Activated T-helper 2 cell treated with anti-CD3 and anti-CD28 coated beads, Interferon-gamma antibody, Interleukin-2, Interleukin-4, amounts not matched to agents 10 μg/mL and 5 μg/mL and 100 μg/mL, durations not matched to agents 14 hours and 24 hours and 36 hours (primary cell): ENCODE measurements at regions not wholly inside any gene's neighbourhood (a gene's known extent, or its start where the extent isn't known, plus 50 kb on each side); places are given as distances from the start of the nearest gene placed in this dataset.
"Not testable (repeated sequence)": the region's sequence is repeated elsewhere in the genome, so short reads cannot be mapped to it uniquely, and the experiment has no call there.

ENCODE experiments used
- DNase-seq: peaks from one replicate; pipeline ENCODE4 v3.0.0; 2021; ENCODE audit warnings: low spot score
- H3K27ac Mint-ChIP-seq: one replicate; pipeline ENCODE4 v1.8.0; 2021; ENCODE audit warnings: mixed read lengths
- H3K27me3 Mint-ChIP-seq: one replicate; pipeline ENCODE4 v1.8.0; 2021; ENCODE audit warnings: low read depth, mixed read lengths
- H3K36me3 Mint-ChIP-seq: one replicate; pipeline ENCODE4 v1.8.0; 2021; ENCODE audit warnings: low read depth, mixed read lengths
- H3K4me1 Mint-ChIP-seq: one replicate; pipeline ENCODE4 v1.8.0; 2021; ENCODE audit warnings: low read depth, mixed read lengths
- H3K4me3 Mint-ChIP-seq: one replicate; pipeline ENCODE4 v1.8.0; 2021; ENCODE audit warnings: low read depth, mild to moderate bottlenecking, moderate library complexity, mixed read lengths
- H3K9me3 Mint-ChIP-seq: one replicate; pipeline ENCODE4 v1.8.0; 2021; ENCODE audit warnings: mixed read lengths
- intact Hi-C: fragments of 100-400 bp; cut with micrococcal nuclease; formaldehyde crosslinking; loops from one replicate; pipeline ENCODE4 v1.15.1; 2023

DNA sequence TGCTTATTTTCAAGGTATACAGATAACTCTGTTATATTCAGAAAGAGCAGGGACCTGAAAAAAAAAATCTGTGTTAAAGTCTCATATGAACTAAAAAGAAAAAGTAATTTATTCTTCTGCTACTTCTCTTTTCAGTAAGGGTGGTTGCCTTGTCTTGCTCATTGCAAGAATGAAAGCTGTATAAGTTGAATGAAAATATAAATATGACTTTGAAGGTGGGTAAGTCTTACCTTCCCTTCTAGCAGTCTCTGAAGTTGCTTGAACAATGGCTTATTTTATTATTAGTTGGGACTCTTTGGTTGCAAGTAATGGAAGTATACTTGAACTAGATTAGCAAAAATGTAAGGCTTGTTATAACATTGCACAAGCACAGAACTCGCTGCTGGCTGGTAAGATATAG lies 1554.9 kb downstream of the SI start:
- no peak for DNase-seq
- intact Hi-C loops, result no loop called here
- H3K9me3 Mint-ChIP-seq, result peaks cover 4% of the 10 kb centered on the region
- no peaks in the 10 kb centered on the region for H3K27me3 Mint-ChIP-seq
- H3K27ac Mint-ChIP-seq, result no peak overlapping the region
- H3K4me1 Mint-ChIP-seq, result no peaks in the 10 kb centered on the region
- H3K4me3 Mint-ChIP-seq, result no peak overlapping the region
- H3K36me3 Mint-ChIP-seq, result no peaks in the 10 kb centered on the region

DNA sequence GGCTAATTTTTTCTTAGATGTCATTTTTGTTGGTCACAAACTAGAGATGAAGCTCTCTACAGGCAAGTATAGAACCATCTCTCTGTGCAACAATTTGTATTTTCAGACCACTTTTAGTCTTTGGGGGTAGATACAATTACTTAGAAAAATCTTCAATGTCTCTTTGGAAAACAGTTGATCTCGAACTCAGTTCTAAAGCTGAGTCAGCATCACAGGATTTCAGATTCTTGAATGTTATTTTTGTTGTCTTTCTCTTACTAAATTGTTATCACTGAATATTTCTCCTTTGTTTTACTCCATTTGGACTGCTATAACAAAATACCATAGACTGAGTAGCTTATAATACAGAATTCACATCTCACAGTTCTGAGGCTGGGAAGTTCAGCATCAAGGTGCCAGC lies 1557.0 kb downstream of the SI start:
- Mint-ChIP-seq H3K9me3 (peaks cover 4% of the 10 kb centered on the region), H3K4me3 (no peak overlapping the region), H3K36me3 (no peaks in the 10 kb centered on the region), H3K4me1 (no peaks in the 10 kb centered on the region), H3K27ac (no peak overlapping the region), H3K27me3 (no peaks in the 10 kb centered on the region)
- intact Hi-C loops, result no loop called here
- DNase-seq, result no peak

DNA sequence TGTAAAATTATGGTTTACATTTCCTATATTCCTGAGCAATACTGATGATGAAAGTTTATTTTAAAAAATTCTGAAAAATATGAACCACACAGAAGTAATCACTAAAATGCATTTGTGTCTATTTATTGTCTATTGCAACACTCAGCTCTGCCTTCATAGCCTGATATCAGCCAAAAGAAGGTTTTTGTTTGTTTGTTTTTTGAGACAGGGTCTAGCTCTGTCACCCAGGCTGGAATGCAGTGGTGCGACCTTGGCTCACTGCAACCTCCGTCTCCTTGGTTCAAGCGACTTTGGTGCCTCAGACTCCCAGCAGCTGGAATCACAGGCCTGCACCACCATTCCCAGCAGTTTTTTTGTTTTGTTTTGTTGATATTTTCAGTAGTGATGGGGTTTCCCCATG lies 1560.2 kb downstream of the SI start:
- H3K4me3 Mint-ChIP-seq, result no peak overlapping the region
- intact Hi-C loops, result no loop called here
- no peak for DNase-seq
- no peaks in the 10 kb centered on the region for H3K36me3 Mint-ChIP-seq
- no peaks in the 10 kb centered on the region for H3K27me3 Mint-ChIP-seq
- H3K9me3 Mint-ChIP-seq, result peaks cover 4% of the 10 kb centered on the region
- no peaks in the 10 kb centered on the region for H3K4me1 Mint-ChIP-seq
- H3K27ac Mint-ChIP-seq, result no peak overlapping the region

DNA sequence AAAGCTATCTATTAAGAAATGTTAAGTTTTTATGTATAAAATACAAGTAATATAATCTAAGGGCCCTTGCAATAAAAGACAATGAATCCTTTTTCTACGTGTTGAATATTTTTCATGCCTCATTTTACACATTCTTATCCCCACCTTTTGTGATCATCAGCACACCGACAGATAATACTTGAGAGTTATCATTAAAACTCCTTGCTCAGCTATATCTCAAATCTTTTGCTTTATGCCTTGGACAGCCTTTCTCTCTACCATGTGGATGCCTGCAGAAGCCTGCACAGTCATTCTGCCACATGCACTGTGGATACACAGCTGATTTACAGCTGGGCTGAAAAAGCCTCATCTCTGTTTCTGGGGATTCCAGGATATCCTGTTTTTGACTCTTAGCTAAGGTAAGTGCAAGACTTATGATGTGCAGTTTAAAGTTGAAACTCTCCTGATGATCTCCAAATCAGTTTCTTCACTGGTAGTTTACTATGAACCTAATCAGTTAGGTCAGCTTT lies 1565.1 kb downstream of the SI start:
- no peak overlapping the region for H3K27ac Mint-ChIP-seq
- no peaks in the 10 kb centered on the region for H3K36me3 Mint-ChIP-seq
- peaks cover 4% of the 10 kb centered on the region for H3K9me3 Mint-ChIP-seq
- no peak overlapping the region for H3K4me3 Mint-ChIP-seq
- no peaks in the 10 kb centered on the region for H3K4me1 Mint-ChIP-seq
- intact Hi-C loops, result no loop called here
- no peaks in the 10 kb centered on the region for H3K27me3 Mint-ChIP-seq
- DNase-seq, result no peak

DNA sequence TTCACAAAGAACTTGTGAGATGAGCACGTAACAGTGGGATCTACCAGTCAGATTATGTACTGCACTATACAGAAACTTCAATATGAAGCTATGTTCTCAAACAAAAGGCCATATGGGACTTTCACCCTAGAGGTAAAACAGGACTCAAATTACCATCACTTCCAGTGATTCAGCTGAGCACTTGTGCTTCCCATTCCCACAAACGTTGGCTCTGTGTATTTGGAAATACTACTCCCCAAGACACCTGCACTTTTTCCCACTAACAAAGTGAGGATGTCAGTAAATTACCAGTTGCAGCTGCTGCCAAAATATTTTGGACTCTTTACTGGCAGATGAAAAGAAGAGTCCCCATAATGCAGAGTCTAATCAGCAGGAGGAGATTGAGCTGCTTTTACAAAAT lies 1570.1 kb downstream of the SI start:
- intact Hi-C loops, result no loop called here
- H3K36me3 Mint-ChIP-seq, result no peaks in the 10 kb centered on the region
- H3K4me3 Mint-ChIP-seq, result no peak overlapping the region
- peaks cover 8% of the 10 kb centered on the region for H3K9me3 Mint-ChIP-seq
- no peaks in the 10 kb centered on the region for H3K4me1 Mint-ChIP-seq
- no peaks in the 10 kb centered on the region for H3K27me3 Mint-ChIP-seq
- DNase-seq, result no peak
- H3K27ac Mint-ChIP-seq, result no peak overlapping the region

DNA sequence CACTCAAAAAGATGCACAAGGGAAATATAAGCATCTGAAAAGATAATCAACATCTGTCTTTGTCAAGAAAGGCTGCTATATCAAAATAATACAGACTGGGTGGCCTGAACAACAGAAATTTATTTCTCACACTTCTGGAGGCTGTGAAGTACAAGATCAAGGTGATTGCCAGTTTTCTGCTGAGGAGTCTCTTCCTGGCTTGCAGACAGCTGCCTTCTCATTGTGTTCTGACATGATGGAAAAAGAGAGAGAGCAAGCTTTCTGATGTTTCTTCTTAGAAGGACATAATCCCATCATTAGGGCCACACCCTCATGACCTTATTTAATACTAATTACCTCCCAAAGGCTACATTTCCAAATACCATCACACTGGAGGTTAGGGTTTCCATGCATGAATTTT lies 1573.3 kb downstream of the SI start:
- Mint-ChIP-seq H3K9me3 (peaks cover 11% of the 10 kb centered on the region), H3K4me1 (no peaks in the 10 kb centered on the region), H3K27ac (no peak overlapping the region), H3K36me3 (no peaks in the 10 kb centered on the region), H3K4me3 (no peak overlapping the region), H3K27me3 (no peaks in the 10 kb centered on the region)
- no peak for DNase-seq
- intact Hi-C loops, result no loop called here

DNA sequence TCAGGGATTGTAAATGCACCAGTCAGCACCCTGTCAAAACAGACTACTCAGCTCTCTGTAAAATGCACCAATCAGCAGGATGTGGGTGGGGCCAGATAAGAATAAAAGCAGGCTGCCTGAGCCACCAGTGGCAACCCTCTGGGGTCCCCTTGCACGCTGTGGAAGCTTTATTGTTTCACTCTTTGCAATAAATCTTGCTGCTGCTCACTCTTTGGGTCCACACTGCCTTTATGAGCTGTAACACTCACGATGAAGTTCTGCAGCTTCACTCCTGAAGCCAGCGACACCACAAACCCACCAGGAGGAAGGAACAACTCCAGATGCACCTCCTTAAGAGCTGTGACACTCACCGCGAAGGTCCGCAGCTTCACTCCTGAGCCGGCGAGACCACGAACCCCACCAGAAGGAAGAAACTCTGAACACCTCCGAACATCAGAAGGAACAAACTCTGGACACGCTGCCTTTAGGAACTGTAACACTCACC lies 1578.5 kb downstream of the SI start:
- not testable (repeated sequence) for H3K36me3 Mint-ChIP-seq, H3K27ac Mint-ChIP-seq, H3K27me3 Mint-ChIP-seq, H3K4me1 Mint-ChIP-seq, H3K4me3 Mint-ChIP-seq, DNase-seq, H3K9me3 Mint-ChIP-seq
- intact Hi-C loops, result loop anchor here (10.0 kb wide), 1 partner anchor 445 kb away; no protein-coding TSS in a partner anchor

DNA sequence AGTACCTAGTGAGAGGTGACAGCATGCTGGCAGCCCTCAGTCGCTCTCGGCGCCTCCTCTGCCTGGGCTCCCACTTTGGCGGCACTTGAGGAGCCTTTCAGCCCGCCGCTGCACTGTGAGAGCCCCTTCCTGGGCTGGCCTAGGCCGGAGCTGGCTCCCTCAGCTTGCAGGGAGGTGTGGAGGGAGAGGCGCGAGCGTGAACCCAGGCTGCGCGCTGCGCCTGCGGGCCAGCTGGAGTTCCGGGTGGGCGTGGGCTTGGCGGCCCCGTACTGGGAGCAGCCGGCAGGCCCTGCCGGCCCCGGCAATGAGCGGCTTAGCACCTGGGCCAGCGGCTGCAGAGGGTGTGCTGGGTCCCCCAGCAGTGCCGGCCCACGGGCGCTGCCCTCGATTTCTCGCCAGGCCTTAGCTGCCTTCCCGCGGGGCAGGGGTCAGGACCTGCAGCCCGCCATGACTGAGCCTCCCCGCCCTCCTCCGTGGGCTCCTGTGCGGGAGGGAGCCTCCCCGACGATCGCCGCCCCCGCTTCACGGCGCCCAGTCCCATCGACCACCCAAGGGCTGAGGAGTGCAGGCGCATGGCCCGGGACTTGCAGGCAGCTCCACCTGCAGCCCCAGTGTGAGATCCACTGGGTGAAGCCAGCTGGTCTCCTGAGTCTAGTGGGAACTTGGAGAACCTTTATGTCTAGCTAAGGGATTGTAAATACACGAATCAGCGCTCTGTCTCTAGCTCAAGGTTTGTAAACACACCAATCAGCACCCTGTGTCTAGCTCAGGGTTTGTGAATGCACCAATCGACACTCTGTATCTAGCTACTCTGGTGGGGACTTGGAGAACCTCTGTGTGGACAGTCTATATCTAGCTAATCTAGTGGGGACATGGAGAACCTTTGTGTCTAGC lies 1579.2 kb downstream of the SI start:
- H3K4me1 Mint-ChIP-seq, H3K36me3 Mint-ChIP-seq, H3K27ac Mint-ChIP-seq, H3K9me3 Mint-ChIP-seq, H3K4me3 Mint-ChIP-seq, DNase-seq, H3K27me3 Mint-ChIP-seq: not testable (repeated sequence)
- intact Hi-C loops, result loop anchor here (10.0 kb wide), 1 partner anchor 444 kb away; no protein-coding TSS in a partner anchor

DNA sequence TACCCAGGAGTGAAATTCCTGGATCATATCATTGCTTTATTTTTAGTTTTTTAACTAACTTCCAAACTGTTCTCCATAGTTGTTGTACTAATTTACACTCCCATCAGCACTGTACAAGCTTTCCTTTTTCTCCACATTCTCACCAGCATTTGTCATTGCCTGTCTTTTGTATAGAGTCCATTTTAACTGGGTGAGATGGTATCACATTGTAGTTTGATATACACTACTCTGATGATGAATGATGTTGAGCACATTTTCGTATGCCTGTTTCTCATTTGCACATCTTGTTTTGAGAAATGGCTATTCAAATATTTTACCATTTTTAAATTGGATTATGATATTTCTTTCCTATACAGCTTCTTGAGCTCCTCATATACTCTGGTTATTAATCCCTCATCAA lies 1586.6 kb downstream of the SI start:
- no peak for DNase-seq
- no peak overlapping the region for H3K27ac Mint-ChIP-seq
- H3K27me3 Mint-ChIP-seq, result no peaks in the 10 kb centered on the region
- no peaks in the 10 kb centered on the region for H3K4me1 Mint-ChIP-seq
- no peaks in the 10 kb centered on the region for H3K9me3 Mint-ChIP-seq
- no peak overlapping the region for H3K4me3 Mint-ChIP-seq
- intact Hi-C loops, result loop anchor here (10.0 kb wide), 1 partner anchor 437 kb away; no protein-coding TSS in a partner anchor
- no peaks in the 10 kb centered on the region for H3K36me3 Mint-ChIP-seq

DNA sequence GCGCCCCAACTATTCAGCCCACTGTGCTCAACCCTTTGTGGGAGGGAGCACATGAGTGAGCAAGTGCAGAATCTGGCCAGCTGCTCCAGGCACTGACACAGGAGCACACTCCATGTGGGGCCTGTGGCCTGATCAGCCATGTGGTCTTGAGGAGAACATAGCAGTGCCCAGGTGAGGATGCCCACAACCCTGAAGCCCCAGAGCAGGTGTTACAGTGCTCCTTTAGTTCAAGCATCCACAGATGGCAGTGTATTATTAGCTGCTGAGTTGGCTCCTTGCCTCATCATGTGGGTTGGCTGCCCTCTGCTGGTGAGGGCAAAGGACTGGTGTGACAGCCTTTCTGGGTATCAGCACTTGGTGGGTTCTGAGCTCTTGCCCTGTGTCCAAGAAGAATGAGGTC lies 1588.2 kb downstream of the SI start:
- H3K36me3 Mint-ChIP-seq, result no peaks in the 10 kb centered on the region
- intact Hi-C loops, result loop anchor here (10.0 kb wide), 1 partner anchor 435 kb away; no protein-coding TSS in a partner anchor
- H3K9me3 Mint-ChIP-seq, result no peaks in the 10 kb centered on the region

DNA sequence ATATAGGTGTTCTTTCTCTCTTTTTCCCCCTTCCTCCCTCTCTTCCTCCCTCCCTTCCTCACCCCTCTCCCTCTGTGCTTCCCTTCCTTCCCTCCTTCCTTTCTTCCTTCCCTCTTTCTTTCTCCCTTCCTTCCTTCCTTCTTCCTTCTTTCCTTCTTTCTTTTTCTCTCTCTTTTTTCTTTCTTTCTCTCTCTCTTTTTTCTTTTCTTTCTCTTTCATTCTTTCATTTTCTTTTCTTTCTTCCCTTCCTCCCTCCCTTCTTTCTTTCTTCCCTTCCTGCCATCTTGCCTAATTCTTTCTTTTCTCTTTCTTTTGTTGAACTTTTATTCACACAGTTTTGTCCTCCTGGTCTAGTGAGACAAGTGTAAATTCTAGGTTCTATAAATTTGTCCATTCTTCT lies 1595.6 kb downstream of the SI start:
- Mint-ChIP-seq H3K4me1 (no peaks in the 10 kb centered on the region), H3K36me3 (no peaks in the 10 kb centered on the region), H3K27me3 (no peaks in the 10 kb centered on the region), H3K9me3 (peaks cover 9% of the 10 kb centered on the region), H3K4me3 (no peak overlapping the region), H3K27ac (no peak overlapping the region)
- no peak for DNase-seq
- intact Hi-C loops, result no loop called here

More for the DNA sequence above, 1588.2 kb downstream of the SI start:
- Mint-ChIP-seq H3K4me3 (no peak overlapping the region), H3K27me3 (no peaks in the 10 kb centered on the region), H3K27ac (no peak overlapping the region), H3K4me1 (no peaks in the 10 kb centered on the region)
- DNase-seq, result no peak

DNA sequence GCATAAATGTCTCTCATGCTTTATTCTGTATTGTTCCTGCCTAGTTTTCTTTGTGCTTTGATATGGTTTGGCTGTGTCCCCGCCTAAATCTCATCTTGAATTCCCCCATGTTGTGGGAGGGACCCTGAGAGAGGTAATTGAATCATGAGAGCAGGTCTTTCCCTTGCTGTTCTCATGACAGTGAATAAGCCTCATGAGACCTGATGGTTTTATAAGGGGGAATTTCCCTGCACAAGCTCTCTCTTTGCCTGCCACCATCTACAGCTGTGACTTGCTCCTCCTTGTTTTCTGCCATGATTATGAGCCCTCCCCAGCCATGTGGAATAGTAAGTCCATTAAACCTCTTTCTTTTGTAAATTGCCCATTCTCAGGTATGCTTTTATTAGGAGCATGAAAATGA lies 1596.6 kb downstream of the SI start:
- H3K27me3 Mint-ChIP-seq, result no peaks in the 10 kb centered on the region
- H3K27ac Mint-ChIP-seq, result no peak overlapping the region
- H3K9me3 Mint-ChIP-seq, result peaks cover 9% of the 10 kb centered on the region
- H3K4me1 Mint-ChIP-seq, result no peaks in the 10 kb centered on the region
- no peaks in the 10 kb centered on the region for H3K36me3 Mint-ChIP-seq
- no peak for DNase-seq
- no peak overlapping the region for H3K4me3 Mint-ChIP-seq
- intact Hi-C loops, result no loop called here

DNA sequence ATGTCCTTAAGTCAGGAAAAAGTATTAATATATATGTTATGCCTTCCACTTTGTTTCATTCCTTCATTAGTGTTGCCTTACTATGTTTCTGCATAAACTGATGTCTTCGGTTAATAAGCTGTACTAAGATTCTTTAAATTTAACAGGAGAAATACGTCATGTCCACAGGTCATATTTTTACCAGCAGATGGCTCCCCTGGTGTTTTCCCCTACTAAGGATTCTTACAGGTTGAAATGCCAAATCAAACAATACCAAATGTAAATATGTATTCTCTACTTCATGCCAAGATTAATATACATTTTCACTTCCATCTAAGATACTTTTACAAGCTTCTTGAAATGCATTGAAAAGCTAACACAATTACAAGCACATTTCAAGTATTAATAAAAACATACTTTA lies 1602.1 kb downstream of the SI start:
- DNase-seq, result no peak
- no peaks in the 10 kb centered on the region for H3K27me3 Mint-ChIP-seq
- H3K4me3 Mint-ChIP-seq, result no peak overlapping the region
- intact Hi-C loops, result no loop called here
- H3K27ac Mint-ChIP-seq, result no peak overlapping the region
- H3K4me1 Mint-ChIP-seq, result no peaks in the 10 kb centered on the region
- H3K36me3 Mint-ChIP-seq, result no peaks in the 10 kb centered on the region
- peaks cover 18% of the 10 kb centered on the region for H3K9me3 Mint-ChIP-seq
